ENCODE measurements at regions not wholly inside any gene's neighbourhood (a gene's known extent, or its start where the extent isn't known, plus 50 kb on each side); places are given as distances from the start of the nearest gene placed in this dataset.

DNA sequence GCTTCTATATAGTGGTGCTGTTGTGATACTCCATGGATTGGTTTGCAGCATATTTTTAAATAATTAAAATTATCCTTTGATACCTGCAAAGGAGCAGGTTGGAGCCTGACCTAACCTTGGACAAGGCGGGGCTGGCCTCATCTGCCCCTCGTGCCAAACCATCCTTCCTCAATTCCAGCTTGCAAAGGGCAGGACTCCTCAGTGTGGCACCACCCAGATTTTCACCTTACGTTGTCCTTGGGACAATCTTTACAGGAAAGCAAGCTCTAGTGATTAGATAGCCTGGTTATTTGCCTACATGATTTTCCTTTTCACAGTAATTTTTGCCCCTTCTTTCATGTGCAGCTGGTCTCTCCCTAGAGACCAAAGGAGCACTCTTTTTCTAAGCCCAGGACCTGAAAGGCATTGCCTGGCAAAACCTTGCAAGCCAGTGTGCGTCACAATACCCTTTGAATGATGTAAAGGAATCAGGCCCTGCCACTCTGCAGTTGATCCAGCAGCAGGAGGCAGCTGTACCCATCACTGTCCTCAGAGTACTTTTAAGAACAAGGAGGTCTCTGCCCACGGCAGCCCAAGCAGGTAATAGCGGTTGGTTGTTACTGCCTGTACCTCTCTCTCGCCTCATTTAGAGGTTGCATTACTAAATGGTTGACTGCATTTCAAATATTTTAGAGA lies 99.4 kb downstream of the ADSS2 start:
- TF ChIP-seq, protein P1, sequence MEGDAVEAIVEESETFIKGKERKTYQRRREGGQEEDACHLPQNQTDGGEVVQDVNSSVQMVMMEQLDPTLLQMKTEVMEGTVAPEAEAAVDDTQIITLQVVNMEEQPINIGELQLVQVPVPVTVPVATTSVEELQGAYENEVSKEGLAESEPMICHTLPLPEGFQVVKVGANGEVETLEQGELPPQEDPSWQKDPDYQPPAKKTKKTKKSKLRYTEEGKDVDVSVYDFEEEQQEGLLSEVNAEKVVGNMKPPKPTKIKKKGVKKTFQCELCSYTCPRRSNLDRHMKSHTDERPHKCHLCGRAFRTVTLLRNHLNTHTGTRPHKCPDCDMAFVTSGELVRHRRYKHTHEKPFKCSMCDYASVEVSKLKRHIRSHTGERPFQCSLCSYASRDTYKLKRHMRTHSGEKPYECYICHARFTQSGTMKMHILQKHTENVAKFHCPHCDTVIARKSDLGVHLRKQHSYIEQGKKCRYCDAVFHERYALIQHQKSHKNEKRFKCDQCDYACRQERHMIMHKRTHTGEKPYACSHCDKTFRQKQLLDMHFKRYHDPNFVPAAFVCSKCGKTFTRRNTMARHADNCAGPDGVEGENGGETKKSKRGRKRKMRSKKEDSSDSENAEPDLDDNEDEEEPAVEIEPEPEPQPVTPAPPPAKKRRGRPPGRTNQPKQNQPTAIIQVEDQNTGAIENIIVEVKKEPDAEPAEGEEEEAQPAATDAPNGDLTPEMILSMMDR (IDR thresholded peaks at IDR 0.05) = no peak
- no peak for TF ChIP-seq POLR2A (IDR thresholded peaks at IDR 0.05)
